ENCODE measurements at regions not wholly inside any gene's neighbourhood (a gene's known extent, or its start where the extent isn't known, plus 50 kb on each side); places are given as distances from the start of the nearest gene placed in this dataset.

DNA sequence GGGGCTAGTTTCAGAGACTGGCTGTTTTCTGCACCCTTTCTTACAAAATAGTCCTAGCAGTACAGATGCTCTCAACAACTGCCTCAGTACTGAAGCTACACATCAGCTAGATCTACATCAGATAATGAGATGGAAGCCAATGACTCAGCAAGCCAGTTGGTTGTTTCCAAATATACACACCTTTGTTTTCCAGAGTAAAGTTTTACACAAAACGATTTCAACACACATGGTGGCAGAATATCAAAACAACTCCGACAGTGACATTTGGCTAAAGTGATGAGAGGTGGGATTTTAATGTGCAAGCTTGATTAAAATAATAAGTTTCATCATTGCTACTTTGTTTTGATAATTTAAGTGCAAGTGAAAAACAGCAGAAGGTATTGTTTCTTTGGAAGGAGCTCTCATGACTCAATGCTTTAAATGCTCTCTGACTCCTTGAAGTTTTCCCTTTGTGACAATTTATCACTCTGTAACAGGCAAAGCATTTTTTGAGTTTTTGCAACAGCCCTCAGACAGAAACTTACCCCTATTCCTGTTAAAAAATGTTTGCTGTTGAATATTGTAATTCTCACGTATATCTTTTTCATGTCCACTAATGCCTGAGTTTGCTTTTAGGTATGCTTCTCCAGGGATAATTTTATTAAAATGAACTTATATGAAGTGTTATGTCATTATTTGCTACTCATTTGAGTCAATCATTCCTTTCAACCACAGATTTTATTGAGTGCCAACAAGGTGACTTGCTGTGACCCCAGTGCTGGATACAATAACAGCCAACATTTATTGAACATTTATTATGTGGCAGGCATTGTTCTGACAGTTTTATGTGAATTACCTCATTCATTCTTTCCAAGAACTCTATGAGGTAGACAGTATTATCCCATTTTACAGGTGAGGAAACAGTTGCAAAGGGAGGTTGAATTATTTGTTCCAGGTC, 882.0 kb downstream of the TFAP2A start:
- peak overlapping the region; percentile 57 for H3K27ac ChIP-seq (ENCODE audit: low read length)
- no peaks in the 10 kb centered on the region for H3K4me1 ChIP-seq (ENCODE audit: control insufficient read depth, insufficient read depth, low read length)
- TF ChIP-seq, protein P1, sequence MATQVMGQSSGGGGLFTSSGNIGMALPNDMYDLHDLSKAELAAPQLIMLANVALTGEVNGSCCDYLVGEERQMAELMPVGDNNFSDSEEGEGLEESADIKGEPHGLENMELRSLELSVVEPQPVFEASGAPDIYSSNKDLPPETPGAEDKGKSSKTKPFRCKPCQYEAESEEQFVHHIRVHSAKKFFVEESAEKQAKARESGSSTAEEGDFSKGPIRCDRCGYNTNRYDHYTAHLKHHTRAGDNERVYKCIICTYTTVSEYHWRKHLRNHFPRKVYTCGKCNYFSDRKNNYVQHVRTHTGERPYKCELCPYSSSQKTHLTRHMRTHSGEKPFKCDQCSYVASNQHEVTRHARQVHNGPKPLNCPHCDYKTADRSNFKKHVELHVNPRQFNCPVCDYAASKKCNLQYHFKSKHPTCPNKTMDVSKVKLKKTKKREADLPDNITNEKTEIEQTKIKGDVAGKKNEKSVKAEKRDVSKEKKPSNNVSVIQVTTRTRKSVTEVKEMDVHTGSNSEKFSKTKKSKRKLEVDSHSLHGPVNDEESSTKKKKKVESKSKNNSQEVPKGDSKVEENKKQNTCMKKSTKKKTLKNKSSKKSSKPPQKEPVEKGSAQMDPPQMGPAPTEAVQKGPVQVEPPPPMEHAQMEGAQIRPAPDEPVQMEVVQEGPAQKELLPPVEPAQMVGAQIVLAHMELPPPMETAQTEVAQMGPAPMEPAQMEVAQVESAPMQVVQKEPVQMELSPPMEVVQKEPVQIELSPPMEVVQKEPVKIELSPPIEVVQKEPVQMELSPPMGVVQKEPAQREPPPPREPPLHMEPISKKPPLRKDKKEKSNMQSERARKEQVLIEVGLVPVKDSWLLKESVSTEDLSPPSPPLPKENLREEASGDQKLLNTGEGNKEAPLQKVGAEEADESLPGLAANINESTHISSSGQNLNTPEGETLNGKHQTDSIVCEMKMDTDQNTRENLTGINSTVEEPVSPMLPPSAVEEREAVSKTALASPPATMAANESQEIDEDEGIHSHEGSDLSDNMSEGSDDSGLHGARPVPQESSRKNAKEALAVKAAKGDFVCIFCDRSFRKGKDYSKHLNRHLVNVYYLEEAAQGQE (IDR thresholded peaks at IDR 0.05; ENCODE audit: insufficient read depth in 1 of 2, low read depth in 2 of 2, low read length in 1 of 2) = no peak
- TF ChIP-seq POLR2AphosphoS5 (IDR thresholded peaks at IDR 0.05; ENCODE audit: low read depth, low read length) = no peak
- no peak for TF ChIP-seq SIN3A (IDR thresholded peaks at IDR 0.05; ENCODE audit: borderline replicate concordance, insufficient read depth, low read depth, low read length)
- TF ChIP-seq TCF7L2 (IDR thresholded peaks at IDR 0.05; ENCODE audit: low read depth, low read length) = no peak
- TF ChIP-seq, protein P2, sequence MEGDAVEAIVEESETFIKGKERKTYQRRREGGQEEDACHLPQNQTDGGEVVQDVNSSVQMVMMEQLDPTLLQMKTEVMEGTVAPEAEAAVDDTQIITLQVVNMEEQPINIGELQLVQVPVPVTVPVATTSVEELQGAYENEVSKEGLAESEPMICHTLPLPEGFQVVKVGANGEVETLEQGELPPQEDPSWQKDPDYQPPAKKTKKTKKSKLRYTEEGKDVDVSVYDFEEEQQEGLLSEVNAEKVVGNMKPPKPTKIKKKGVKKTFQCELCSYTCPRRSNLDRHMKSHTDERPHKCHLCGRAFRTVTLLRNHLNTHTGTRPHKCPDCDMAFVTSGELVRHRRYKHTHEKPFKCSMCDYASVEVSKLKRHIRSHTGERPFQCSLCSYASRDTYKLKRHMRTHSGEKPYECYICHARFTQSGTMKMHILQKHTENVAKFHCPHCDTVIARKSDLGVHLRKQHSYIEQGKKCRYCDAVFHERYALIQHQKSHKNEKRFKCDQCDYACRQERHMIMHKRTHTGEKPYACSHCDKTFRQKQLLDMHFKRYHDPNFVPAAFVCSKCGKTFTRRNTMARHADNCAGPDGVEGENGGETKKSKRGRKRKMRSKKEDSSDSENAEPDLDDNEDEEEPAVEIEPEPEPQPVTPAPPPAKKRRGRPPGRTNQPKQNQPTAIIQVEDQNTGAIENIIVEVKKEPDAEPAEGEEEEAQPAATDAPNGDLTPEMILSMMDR (IDR thresholded peaks at IDR 0.05) = no peak
- ATAC-seq (peak; percentile 72), DNase-seq (ENCODE audit: low read depth, low spot score) (no peak)
- no peaks in the 10 kb centered on the region for H3K27me3 ChIP-seq (ENCODE audit: control insufficient read depth, insufficient read depth, low read length)
- no peaks in the 10 kb centered on the region for H3K36me3 ChIP-seq (ENCODE audit: control insufficient read depth, insufficient read depth, low read length)
- ChIA-PET POLR2A (no interaction called here), CTCF (no interaction called here)
- in situ Hi-C loops (cut with HindIII; ENCODE audit: low pct_unique_long_range_greater_than_20kb, low sequenced_read_pairs) (no loop called here), intact Hi-C loops (cut with micrococcal nuclease; ENCODE audit: unreplicated experiment) (no loop called here)
- no peak overlapping the region for H3K4me3 ChIP-seq (ENCODE audit: low read depth in 2 of 2, low read length in 2 of 2)
- no TSS peak for BruUV-seq (replicated peaks)
- H3K9me3 ChIP-seq (ENCODE audit: control insufficient read depth, insufficient read depth, low read depth, low read length) = peaks cover 42% of the 10 kb centered on the region

DNA sequence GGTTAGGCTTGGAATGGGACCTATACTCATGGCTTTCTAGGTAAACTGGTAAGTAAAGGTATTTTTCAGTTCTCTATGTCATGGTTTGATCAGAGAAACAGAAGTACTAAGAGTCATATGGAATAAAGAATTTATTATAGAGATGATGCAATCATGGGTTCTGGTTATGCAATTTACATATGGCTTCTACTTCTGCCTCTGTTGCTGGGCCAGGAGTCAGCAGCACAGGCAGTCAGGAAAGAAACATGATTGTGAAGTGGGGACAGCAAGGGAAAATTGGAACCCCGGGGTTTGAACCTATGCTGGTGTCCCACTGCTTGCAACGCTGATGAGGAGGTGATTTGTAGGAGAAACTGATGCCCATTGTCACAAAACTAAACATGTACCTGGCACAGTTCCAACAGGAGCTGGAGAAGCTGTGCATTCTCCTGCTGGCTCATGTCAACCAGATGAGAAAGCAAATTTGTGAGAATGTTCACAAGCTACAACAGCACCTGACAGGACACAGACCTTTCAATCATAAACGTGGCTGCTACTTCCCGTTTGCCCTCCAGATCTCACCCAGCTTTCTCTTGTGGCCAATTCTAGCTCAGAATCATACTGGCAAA, 887.1 kb downstream of the TFAP2A start:
- Histone ChIP-seq H3K27ac (ENCODE audit: low read length) (peak overlapping the region; percentile 5; the same call in 1 of the 2 replicates), H3K4me1 (ENCODE audit: control insufficient read depth, insufficient read depth, low read length) (no peaks in the 10 kb centered on the region; the same call in 1 of the 2 replicates), H3K36me3 (ENCODE audit: control insufficient read depth, insufficient read depth, low read length) (no peaks in the 10 kb centered on the region), H3K4me3 (ENCODE audit: low read depth in 2 of 2, low read length in 2 of 2) (no peak overlapping the region), H3K9me3 (ENCODE audit: control insufficient read depth, insufficient read depth, low read depth, low read length) (peaks cover 47% of the 10 kb centered on the region), H3K27me3 (ENCODE audit: control insufficient read depth, insufficient read depth, low read length) (no peaks in the 10 kb centered on the region)
- in situ Hi-C loops (cut with HindIII; ENCODE audit: low pct_unique_long_range_greater_than_20kb, low sequenced_read_pairs) = no loop called here
- ATAC-seq (no peak), DNase-seq (ENCODE audit: low read depth, low spot score) (no peak)
- intact Hi-C loops (cut with micrococcal nuclease; ENCODE audit: unreplicated experiment) = no loop called here
- TF ChIP-seq TCF7L2 (IDR thresholded peaks at IDR 0.05; ENCODE audit: low read depth, low read length) = no peak
- TF ChIP-seq, protein P2 (IDR thresholded peaks at IDR 0.05) = no peak
- no peak for TF ChIP-seq SIN3A (IDR thresholded peaks at IDR 0.05; ENCODE audit: borderline replicate concordance, insufficient read depth, low read depth, low read length)
- TF ChIP-seq POLR2AphosphoS5 (IDR thresholded peaks at IDR 0.05; ENCODE audit: low read depth, low read length) = no peak
- TF ChIP-seq, protein P1 (IDR thresholded peaks at IDR 0.05; ENCODE audit: insufficient read depth in 1 of 2, low read depth in 2 of 2, low read length in 1 of 2) = no peak
- no TSS peak for BruUV-seq (replicated peaks)
- CTCF ChIA-PET = no interaction called here
- POLR2A ChIA-PET = no interaction called here

All from Panc1 (cell line).